ENCODE measurements at regions not wholly inside any gene's neighbourhood (a gene's known extent, or its start where the extent isn't known, plus 50 kb on each side); places are given as distances from the start of the nearest gene placed in this dataset.
"Not testable (repeated sequence)": the region's sequence is repeated elsewhere in the genome, so short reads cannot be mapped to it uniquely, and the experiment has no call there.

DNA sequence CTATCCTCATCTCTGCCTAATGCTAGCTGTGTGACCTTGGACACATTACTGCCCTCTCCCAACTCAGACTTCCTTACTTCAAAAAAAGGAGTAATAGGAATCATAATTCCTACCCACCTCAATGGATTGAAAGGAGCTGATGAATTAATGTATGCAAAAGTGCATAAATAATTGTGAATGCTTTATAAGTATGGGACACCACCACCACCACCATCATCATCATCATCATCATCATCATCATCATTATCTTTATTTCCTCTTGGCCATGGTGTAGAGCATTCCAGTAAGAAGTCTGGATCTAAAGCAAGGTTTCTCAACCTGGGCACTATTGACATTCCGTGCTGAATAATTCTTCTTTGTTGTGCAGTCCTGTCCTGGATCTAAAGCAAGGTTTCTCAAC is 282.5 kb downstream of the MEX3B start:
- no peak for DNase-seq

DNA sequence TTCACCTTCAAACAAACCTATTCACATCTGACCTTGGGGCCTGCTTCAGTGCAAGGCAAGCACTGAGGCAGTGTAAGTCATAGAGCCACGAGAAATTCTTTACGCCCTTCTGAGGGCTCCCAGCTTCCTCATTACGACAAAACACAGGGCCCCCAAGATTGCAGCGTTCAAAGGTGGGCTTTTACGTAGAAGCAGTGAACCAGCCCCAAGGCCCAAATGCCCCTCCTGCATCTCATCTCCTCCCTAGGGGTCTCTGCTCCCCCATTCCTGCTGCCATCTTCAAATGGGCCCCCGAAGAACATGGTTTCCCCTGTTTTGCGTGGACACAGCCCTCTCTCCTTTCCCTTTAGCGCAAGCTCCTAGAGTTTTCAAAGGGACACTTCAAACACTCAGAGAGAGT is 285.1 kb downstream of the MEX3B start:
- DNase-seq, result no peak

DNA sequence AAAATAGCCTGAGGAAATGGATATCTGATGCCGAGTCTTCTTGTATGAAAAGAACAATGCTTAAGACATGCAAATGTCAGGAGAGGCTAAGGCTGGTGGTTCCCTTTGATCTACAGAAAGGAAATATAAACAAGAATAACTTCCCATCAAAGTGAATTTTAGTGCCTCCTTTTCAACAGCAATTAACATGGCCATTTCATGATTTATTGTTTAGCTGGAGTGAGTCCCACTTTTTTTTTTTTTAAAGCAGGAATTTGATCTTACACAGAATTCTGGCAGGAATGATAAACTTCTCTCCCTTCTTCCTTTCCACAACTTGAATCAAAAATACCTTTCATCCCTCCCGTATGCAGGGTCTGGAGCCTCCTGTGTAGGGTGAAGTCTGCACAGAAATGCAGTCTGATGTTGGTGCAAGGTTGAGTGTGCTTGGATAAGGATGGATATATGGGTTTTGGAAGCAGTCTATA is 287.0 kb downstream of the MEX3B start:
- DNase-seq, result no peak

DNA sequence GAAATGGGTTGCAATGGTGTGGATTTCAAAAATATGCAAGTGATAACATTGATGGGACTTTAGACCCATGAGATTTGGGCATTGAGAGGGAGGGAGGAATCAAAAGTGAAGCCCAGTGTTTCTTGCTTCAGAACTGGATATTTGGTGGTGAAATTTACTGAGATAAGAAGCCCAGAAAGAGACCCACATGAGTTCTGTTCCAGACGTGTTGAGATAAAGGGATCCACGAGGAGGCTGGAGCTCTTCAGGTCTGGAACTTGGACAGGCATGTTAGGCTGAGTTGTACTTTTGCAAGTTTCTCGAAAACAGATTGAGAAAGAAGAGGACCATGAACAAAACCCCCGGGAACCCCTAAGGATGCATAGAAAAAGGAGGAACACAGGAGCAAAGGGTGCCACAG is 290.2 kb downstream of the MEX3B start:
- DNase-seq, result no peak

DNA sequence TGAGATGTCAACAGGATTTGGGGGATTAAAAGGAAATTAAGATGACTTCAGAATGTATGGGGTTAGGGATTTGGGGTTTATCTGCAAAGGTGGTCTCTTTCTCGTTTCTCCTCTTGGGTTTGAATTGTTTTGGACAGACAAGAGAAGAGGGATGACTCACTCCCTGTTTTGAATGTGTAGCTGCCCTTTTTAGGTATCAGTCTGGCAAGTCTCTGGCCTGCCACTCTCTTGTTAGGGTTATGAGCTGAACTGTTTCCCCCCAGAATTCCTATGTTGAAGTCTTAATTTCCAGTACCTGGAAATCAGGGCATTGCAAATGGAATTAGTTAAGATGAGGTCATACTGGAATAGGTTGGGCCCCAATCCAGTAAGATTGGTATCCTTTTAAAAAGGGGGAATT is 291.7 kb downstream of the MEX3B start:
- no peak for DNase-seq

DNA sequence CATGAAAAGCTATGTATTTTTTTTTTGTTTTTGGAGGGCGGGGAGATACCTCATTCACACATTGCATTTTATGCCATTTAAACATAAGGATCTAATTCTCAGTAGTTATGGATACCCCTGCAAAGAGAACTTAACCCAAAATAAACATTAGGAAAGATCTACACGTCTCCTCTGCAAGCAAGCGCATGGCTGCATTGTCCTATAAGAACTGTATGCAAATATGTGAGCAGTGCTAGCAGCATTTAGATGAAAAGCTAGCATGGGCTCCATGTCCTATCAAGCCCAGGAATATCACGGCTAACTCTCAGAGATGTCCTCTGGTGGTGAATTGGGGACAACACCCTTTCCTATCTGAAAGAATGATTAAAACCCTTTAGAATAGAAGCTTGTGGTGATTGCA is 292.8 kb downstream of the MEX3B start:
- no peak for DNase-seq

DNA sequence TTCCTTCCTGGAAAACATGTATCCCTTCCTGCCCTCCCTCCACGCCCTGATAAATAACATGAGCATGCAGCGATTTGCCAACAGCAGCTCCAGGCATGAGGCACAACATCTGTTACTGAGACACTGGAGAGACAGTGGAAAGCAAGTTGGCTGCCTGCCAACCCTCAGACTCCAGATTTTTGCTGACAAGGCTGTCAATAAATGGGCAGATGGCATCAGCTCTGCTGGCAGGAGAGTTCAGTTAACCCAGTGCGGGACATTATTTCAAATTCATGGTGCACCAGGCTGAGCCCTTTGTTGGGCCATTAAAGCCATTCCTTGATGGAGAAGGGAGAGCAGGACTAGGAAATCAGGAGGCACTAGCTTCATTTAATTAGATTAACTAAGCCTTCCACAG is 293.3 kb downstream of the MEX3B start:
- peak; percentile 68 to 80 for DNase-seq

DNA sequence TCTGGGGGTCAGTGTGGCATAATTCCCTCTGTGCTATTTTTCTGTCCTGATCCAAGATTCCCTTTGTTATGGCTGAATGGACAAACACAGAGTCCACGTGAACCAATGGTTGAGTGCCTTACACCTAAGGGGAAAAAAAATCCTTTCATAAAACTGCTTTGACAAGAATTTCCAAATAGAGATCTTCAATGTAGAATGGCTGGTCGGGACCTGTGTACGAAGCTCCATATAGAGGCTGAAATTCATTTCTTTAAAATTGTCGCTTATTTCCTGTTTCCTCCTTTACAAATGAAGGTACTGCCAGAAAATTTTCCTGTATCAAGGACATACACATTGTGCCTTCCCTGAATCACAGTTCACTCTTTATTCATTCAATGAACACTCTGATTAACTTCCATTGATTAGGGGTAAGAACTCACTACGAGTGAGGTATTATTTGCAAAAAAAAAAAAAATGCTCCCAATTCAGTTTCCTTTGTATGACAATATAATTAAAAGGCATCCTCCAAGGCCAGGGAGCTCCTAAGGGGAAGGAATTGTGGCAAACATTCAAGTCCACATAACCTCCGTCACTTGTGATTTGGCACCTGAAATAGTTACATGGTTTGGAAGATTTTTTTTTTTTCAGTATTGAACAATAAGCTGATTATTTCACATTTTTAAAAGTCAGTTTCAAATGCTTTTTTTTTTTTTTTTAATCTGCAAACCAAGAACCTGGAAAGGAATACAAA is 293.8 kb downstream of the MEX3B start:
- DNase-seq, result no peak

DNA sequence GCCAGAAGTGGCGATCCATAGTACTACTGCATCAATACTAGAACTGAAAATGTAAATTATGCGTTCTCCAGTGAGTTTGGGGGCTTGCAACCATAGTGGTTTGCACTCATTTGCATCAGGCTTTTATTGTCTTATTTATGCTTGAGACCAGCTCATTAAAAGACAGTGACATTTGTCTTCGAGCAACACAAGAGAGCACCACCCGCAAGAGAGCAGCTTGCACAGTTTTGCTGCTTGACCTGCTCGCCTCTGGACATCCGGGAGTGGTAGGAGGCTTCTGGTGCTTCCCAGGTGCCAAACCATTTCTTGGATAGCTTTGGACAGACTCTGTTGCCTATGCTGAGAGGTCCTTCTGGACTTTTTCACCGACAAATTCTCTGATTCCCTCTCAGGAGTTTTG is 294.6 kb downstream of the MEX3B start:
- DNase-seq, result no peak

DNA sequence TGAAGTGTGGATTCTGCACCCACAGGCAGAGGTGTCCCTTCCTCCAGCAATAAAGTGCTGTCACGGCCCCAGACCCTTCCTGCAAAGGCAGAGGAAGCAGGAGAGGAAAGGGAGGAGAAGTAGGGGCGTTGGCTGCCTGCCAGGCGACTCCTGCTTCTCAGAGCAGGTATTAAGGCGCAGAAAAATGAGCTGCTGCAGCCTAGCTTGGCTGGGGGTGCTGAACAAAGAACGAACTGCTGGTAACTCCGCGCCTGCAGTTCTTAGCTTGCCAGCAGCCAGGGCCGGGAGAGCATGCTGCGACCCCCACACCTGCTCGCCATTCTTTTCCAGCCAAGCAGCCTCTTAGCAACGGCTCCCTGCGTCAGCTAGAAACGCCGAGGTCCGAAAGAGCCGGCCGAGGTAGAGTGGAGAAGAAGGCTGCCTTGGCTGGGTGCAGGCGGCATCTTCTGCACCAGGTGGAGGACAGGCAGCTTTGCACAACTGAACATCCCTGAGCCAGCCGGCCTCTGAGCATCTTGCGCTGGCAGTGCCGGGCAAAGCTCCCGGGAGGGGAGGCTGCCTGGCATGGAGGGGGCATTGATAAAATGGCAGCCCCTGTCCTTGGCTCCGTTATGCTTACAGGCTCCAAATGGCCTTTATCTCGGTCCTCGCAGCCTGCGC is 296.0 kb downstream of the MEX3B start:
- DNase-seq, result no peak

DNA sequence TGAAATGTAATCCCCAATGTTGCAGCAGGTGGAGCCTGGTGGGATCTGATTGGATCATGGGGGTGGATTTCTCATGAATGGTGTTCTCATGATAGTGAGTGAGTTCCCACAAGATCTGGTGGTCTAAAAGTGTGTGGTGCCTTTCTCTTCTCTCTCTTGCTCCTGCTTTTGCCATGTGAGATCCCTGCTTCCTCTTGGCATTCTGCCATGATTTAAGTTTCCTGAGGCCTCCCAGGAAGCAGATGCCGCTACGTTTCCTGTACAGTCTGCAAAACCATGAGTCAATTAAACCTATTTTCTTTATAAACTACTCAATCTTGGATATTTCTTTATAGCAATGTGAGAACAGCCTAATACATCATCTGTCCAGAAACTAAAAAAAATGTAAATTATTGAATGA is 298.3 kb downstream of the MEX3B start:
- no peak for DNase-seq

DNA sequence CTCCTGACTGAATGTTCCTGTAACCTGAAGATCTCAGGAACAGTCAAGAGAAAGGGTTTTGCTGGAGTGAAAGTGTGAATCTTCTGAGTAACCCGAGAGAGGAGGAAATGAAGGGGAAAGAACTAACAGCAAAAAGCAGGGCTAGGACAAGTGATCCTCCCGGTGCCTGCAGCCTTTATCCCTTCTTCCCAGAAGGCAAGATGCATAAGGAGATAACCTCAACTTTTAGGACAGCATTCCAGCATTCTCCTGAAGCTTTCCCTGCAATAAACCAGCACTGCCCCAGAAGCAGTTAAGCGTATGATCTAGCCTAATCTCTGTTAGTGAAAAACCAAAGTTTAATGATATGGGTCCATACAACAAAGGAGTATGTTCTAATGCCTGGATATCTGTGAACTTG is 298.8 kb downstream of the MEX3B start:
- DNase-seq, result no peak

DNA sequence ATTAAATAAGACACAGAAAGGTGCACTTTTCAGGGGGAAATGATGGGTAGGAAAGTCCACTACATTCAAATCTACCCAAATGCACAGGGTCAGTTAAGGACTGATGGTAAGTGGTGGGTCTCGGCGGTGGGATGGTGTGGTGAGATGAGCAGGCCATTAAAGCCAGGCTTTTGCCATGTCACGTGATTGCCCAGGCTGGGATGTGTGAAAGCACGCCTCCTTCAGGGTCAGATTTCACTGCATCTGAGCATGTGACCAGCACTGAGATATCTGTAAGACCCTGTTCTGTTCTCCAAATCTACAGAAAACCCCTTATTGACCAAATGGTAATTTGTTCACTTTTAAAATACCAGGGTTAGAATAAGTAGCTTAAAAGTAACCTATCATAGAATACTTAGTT is 301.5 kb downstream of the MEX3B start:
- no peak for DNase-seq

DNA sequence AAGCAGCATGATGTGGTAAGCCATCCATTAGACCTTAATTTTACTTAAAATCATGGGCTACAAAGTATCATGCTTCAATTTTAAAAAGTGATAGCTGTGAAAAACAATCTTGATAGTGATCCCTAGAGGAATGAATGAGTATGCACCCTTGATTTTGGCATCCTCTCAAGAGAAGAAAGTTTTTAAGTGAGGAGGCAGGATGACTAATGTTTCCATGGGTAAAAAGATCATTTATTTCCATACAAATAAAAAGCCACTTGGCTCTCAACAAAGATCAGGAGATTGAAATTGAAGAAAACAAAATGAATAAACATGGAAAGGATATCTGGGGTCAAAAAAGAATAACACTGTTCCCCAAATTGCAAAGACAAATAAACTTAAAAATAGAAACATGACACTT is 305.4 kb downstream of the MEX3B start:
- no peak for DNase-seq

DNA sequence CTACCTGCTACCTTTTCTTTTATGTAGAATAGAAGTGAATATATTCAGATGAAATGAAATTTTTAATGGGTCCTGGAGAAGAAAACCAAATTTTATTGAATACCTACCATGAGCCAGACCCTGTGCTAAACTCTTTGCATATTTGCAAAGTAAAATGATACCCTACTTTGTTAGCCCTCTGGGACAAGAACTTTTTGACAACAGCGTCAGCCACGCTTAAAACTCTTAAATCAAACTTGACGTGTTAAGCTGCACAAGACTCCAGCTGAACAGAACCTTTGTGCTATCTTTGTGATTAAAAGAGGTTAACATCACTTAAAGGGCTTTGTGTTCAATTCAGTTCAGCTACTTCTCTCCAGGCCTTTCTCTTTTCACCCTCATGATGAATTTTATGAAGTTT is 316.5 kb downstream of the MEX3B start:
- no peak for DNase-seq

DNA sequence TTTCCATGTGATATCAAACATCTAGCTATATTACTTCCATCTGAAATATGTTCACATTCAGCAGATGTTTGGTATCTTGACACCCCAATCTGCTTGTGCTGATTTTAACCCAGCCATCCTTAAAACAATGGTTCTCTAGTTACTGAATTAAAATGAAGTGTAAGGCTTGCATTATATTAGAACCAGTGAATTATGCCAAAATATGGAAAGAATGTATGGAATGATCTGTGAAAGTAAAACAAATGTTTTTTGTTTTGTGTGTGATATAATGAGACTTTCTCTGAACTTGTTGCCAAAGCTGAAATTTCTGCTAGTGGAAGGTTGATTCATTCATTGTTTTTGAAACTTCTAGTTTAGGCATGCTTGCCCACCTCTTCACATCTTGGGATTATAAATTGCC is 317.1 kb downstream of the MEX3B start:
- no peak for DNase-seq

DNA sequence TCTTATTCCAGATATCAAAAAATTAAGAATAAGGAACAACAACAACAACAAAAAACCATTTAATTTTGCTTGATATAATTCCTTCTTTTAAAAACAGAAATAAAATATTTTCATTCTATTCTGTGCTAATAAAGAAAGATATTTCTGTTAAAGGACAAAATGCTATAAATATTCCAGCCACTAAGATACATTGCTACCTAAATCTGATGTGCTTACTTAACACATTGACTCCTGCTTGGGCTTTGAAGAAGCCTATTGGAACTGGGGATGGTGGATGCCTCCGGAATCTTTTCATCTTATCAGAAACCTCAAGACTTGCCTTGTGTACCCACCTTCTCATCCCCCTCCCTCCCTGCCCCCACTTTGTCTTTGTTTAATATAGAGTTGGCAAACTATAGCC is 320.2 kb downstream of the MEX3B start:
- DNase-seq, result no peak

DNA sequence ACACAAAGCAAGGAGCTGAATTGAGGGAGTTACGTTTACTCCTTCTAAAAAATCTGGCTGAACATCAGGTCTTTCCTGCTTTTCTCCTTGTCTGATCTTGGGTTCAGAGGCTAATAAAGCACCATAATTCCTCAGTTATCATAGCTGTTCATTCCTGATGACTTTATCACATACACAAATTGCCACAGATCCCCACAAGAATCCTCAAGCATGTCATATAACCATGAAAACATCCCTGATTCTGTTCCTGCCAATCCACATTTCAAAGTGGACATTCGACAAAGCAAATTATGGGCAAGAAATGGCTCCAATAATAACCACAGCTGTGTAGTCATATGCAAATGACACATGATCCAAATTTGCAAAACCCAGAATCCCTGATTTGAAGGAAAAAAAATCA is 321.3 kb downstream of the MEX3B start:
- DNase-seq, result no peak

DNA sequence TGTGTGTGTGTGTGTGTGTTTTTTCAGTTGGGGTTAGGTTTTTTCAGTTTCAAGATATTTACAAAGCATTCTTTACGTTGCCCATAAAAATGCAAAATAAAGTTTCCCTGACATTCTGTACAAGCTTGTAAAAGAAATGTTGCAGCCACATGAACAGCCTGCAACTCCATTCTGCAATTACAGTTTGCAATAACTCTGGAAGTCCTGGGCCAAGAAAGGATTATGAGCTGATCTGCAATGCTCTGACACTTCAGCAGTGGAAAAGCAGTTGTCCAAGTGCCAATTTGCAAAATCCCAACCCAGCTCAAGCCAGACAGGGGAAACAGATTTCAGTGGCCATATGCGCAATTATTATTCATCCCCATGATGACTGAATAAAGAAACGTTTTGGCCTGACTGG is 322.1 kb downstream of the MEX3B start:
- DNase-seq, result no peak

DNA sequence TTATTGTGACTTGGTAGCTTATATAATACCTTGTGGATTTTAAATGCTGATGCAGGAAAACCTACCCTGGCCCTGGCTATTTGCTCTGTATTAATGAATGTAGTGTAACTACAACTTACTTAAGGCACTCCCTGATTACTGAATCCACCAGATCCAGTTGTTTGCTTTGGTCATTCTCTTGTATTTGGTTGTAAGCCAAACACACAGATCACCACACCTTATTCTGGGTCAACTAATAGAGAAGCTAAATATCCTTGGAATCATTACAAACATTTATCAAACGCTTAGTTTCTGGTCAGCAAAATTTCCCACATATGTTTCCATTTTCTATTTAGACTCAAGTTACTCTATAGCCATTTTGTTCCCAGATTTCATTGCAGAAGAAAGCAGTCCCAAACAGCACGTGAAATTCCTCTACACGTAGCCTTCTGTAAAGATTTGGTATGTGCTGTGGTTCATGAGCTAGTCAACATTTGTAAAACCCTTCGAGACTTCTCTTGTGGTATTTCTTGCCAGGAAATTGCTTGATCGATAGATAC is 322.6 kb downstream of the MEX3B start:
- DNase-seq, result no peak

DNA sequence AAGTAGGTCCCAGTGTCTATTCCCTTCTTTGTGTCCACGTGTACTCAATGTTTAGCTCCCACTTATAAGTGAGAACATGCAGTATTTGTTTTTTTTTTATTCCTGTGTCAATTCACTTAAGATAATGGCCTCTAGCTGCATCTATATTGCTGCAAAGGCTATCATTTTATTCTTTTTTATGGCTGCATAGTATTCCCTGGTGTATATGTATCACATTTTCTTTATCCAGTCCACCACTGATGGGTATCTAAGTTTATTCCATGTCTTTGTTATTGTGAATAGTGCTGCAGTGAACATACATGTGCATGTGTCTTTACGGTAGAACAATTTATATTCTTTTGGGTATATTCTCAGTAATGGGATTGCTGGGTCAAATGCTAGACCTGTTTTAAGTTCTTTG is 329.4 kb downstream of the MEX3B start:
- not testable (repeated sequence) for DNase-seq

DNA sequence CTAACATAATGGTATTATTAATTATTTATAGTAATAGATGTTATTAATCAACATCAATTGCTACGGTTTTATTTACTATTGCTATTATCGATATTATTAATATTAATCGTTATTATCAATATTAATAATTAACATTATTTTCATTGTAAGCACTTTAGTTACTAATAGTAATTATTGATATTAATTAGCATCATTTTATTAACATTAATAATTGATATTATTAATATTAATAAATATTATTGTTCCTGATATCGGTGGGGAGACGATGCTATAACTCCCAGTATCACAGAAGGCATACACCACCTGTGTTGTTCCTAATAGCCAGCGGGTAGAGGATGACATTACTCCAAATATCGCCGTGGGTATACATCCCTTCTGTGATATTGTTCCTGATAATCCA is 335.5 kb downstream of the MEX3B start:
- DNase-seq, result no peak

DNA sequence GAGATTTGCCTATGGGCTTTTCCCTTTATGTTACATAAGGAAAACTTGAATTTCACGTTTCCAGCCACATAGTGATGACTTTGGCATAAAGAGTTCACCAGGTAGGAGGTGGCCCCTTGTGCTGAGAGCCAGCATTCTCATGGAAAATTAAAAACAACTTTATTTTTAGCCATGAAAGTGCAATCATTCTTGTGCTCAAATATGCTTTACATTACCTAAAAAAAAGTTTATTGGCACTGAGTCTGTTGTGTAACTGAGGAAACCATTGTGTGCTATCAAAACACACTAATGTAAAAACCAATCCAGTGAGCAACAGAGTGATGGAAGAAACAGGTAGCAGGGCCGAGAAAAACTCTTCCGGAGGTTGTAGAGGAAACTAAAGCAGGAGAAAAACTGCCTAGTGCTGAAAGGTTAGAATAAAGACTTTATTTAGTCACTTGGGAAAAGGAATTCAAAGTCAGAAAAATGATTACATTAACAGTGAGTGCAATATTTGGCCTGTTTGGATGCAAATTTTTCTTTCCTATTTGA is 332.9 kb upstream of the TMC3 start:
- not testable (repeated sequence) for DNase-seq

DNA sequence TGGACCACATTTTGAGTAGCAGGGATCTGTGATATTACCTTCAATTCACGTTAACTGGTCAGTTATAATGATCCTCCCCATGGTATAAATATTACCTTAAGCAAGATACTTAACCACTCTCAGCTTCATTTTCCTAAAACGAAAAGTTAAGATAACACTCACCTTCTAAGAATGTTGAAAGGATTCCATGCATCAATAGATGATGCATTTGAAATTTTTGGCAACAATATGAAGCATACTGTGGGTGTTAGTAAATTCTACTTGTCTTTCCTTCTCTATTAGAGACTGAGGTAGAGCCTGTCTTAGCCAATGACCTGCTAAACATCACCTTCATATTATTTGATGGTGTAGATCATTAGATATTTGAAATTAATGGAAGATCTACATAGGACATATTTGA is 331.7 kb upstream of the TMC3 start:
- DNase-seq, result not testable (repeated sequence)

Data from NCI-H187 (cell line).